ACC112 (cell line): ENCODE measurements at regions not wholly inside any gene's neighbourhood (a gene's known extent, or its start where the extent isn't known, plus 50 kb on each side); places are given as distances from the start of the nearest gene placed in this dataset.
A peak's percentile ranks its signal among the peaks of the same experiment; 100 is the strongest.

Source experiments
- H2AFZ ChIP-seq: fragments of 200-600 bp; sonication (generic); one replicate; pipeline ENCODE4 v1.6.0; 2017; ENCODE audit warnings: antibody characterized with exemption, low read length; ENCODE audit not compliant: unreplicated experiment
- H3K27ac ChIP-seq: fragments of 200-600 bp; sonication (generic); 2 replicates; pipeline ENCODE4 v1.5.1; 2014; ENCODE audit warnings: low read depth, mild to moderate bottlenecking, antibody characterized with exemption, low read length, moderate library complexity
- H3K27me3 ChIP-seq: fragments of 200-600 bp; sonication (generic); 2 replicates; pipeline ENCODE4 v1.6.1; 2014; ENCODE audit warnings: mild to moderate bottlenecking, antibody characterized with exemption, low read length, moderate library complexity, mixed read lengths; ENCODE audit not compliant: insufficient read depth
- H3K36me3 ChIP-seq: fragments of 200-600 bp; sonication (generic); 2 replicates; pipeline ENCODE4 v1.6.1; 2016; ENCODE audit warnings: mild to moderate bottlenecking, antibody characterized with exemption, low read length, moderate library complexity, mixed read lengths; ENCODE audit not compliant: insufficient read depth
- H3K4me1 ChIP-seq: fragments of 200-600 bp; sonication (generic); one replicate; pipeline ENCODE4 v1.6.1; 2016; ENCODE audit warnings: low read length, mixed read lengths; ENCODE audit not compliant: insufficient read depth, unreplicated experiment, control insufficient read depth
- H3K4me3 ChIP-seq: fragments of 200-600 bp; sonication (generic); 2 replicates; pipeline ENCODE4 v1.5.1; 2014; ENCODE audit warnings: mild to moderate bottlenecking, low read depth, low read length
- H3K79me2 ChIP-seq: fragments of 200-600 bp; sonication (generic); one replicate; pipeline ENCODE4 v1.6.0; 2016; ENCODE audit warnings: low read length; ENCODE audit not compliant: control insufficient read depth, unreplicated experiment, insufficient read depth

GRCh38 chr1:221459558-221459957 lies 282.3 kb downstream of the DUSP10 start:
- Histone ChIP-seq H3K27ac (no peak overlapping the region), H3K27me3 (no peaks in the 10 kb centered on the region), H3K79me2 (no peaks in the 10 kb centered on the region), H3K4me1 (peaks cover 11% of the 10 kb centered on the region), H3K36me3 (no peaks in the 10 kb centered on the region), H2AFZ (no peak overlapping the region), H3K4me3 (no peak overlapping the region)

- Histone ChIP-seq H3K4me1 (peaks cover 11% of the 10 kb centered on the region), H3K4me3 (no peak overlapping the region), H3K79me2 (no peaks in the 10 kb centered on the region), H2AFZ (no peak overlapping the region), H3K36me3 (no peaks in the 10 kb centered on the region), H3K27ac (no peak overlapping the region), H3K27me3 (no peaks in the 10 kb centered on the region)
These were observed 279.5 kb downstream of the DUSP10 start for GRCh38 chr1:221462345-221462744.

- Histone ChIP-seq H3K27ac (no peak overlapping the region), H3K27me3 (no peaks in the 10 kb centered on the region), H2AFZ (no peak overlapping the region), H3K4me1 (no peaks in the 10 kb centered on the region), H3K79me2 (no peaks in the 10 kb centered on the region), H3K4me3 (no peak overlapping the region), H3K36me3 (no peaks in the 10 kb centered on the region)
These were observed 273.3 kb downstream of the DUSP10 start for GRCh38 chr1:221468546-221468945.

DNA sequence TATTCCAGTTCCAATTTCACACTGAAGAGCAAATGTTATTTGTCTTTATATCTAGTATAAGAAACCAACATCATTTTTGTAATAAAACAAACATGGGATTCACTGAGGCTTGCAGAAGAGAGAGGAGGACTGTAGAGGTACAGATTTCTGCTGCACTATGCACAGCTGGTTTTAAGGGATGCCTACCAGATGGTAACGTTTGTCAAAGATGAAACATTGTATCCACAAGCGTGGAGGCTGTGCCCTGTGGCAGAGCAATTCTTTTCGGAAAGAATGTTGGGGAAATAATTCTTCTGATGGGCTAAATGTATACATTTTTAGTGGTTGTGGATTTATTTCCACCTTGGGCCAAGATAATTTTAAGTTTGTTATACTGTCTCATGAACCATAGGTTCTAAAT lies 272.4 kb downstream of the DUSP10 start:
- Histone ChIP-seq H3K27ac (no peak overlapping the region), H3K79me2 (no peaks in the 10 kb centered on the region), H3K36me3 (no peaks in the 10 kb centered on the region), H3K4me1 (no peaks in the 10 kb centered on the region), H3K27me3 (no peaks in the 10 kb centered on the region), H3K4me3 (no peak overlapping the region), H2AFZ (no peak overlapping the region)

DNA sequence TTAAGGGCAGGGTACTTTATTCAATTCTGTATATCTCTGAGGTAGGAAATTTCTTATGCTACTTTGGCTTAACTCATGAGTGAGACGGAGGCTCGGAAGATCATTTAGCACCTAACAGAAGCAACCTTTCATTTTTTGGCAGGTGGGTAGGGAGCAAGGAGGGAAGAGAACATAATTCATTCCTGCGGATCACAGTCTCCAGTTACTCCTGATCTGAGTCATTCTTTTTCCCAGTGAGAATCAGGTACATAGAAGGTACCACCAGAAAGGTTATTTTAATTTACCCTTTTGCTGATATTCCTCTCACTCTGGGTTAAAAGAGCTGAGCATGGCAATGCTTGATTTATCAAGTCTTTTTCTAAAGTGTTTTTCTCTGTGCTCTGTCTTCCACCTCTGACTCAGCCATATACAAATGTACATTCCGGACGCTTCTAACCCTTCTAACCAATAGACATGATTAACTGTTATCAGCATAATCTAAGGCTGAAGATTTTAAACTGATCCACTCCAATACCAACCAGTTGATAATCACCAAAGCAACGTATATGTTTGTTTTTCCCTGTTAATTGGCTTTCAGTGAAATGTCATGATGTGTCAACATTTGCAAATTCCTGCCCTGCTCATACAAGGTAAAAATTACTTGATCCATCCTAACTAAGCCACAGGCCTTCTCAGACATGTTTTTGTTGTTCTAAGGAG lies 271.7 kb downstream of the DUSP10 start:
- Histone ChIP-seq H3K79me2 (no peaks in the 10 kb centered on the region), H3K27me3 (no peaks in the 10 kb centered on the region), H2AFZ (no peak overlapping the region), H3K4me3 (no peak overlapping the region), H3K27ac (no peak overlapping the region), H3K4me1 (no peaks in the 10 kb centered on the region), H3K36me3 (no peaks in the 10 kb centered on the region)

- Histone ChIP-seq H3K27me3 (no peaks in the 10 kb centered on the region), H3K79me2 (no peaks in the 10 kb centered on the region), H3K27ac (no peak overlapping the region), H2AFZ (no peak overlapping the region), H3K4me1 (peaks cover 3% of the 10 kb centered on the region), H3K4me3 (no peak overlapping the region), H3K36me3 (no peaks in the 10 kb centered on the region)
These were observed 268.5 kb downstream of the DUSP10 start for GRCh38 chr1:221473411-221473810.

DNA sequence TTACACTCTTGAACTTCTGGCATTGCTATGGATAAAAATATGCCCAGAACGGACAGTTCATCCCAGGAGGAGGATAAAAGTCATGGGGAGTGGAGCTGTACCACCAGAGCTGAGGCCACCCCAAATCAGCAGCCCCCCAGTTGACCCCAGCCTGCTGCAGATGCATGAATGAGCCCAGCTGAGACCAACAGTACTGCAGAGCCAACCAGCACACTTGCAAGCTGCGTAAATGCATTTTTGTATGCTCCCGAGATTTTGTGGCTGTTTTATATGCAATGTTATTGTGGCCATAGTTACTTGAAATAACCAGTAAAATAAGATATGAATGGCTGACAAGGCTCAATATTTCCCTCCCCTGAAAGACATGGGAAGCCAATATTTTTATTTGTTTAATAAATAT lies 264.6 kb downstream of the DUSP10 start:
- Histone ChIP-seq H3K36me3 (no peaks in the 10 kb centered on the region), H3K4me1 (peaks cover 4% of the 10 kb centered on the region), H3K79me2 (no peaks in the 10 kb centered on the region), H2AFZ (no peak overlapping the region), H3K27me3 (no peaks in the 10 kb centered on the region), H3K4me3 (no peak overlapping the region), H3K27ac (no peak overlapping the region)

- Histone ChIP-seq H3K4me1 (peaks cover 4% of the 10 kb centered on the region), H3K79me2 (no peaks in the 10 kb centered on the region), H3K27me3 (no peaks in the 10 kb centered on the region), H3K36me3 (no peaks in the 10 kb centered on the region), H3K27ac (no peak overlapping the region), H2AFZ (no peak overlapping the region), H3K4me3 (no peak overlapping the region)
These were observed 263.6 kb downstream of the DUSP10 start for GRCh38 chr1:221478050-221478949.

- H2AFZ ChIP-seq = peak overlapping the region; percentile 13
- H3K27me3 ChIP-seq = no peaks in the 10 kb centered on the region
- peaks cover 11% of the 10 kb centered on the region for H3K4me1 ChIP-seq
- H3K36me3 ChIP-seq = no peaks in the 10 kb centered on the region
- no peaks in the 10 kb centered on the region for H3K79me2 ChIP-seq
- H3K27ac ChIP-seq = peak overlapping the region; percentile 71
- peak overlapping the region; percentile 28 for H3K4me3 ChIP-seq
These were observed 253.9 kb downstream of the DUSP10 start for GRCh38 chr1:221487781-221488524.

- Histone ChIP-seq H3K79me2 (no peaks in the 10 kb centered on the region), H3K4me1 (peaks cover 11% of the 10 kb centered on the region), H3K4me3 (peak overlapping the region; percentile 28; the same call in 1 of the 2 replicates), H3K27me3 (no peaks in the 10 kb centered on the region), H3K27ac (peak overlapping the region; percentile 71), H2AFZ (no peak overlapping the region), H3K36me3 (no peaks in the 10 kb centered on the region)
These were observed 253.3 kb downstream of the DUSP10 start for GRCh38 chr1:221488550-221488949.
